Heart left ventricle (tissue), 13 donors: ENCODE measurements at regions not wholly inside any gene's neighbourhood (a gene's known extent, or its start where the extent isn't known, plus 50 kb on each side); places are given as distances from the start of the nearest gene placed in this dataset.

ENCODE experiments used
- POLR2A ChIP-seq, 2 donors: fragments of 450-650 bp; IDR thresholded peaks; one replicate each; pipeline ENCODE4 v1.6.1; 2017; ENCODE audit warnings: antibody characterized with exemption in 2 of 2, mild to moderate bottlenecking in 2 of 2, moderate library complexity in 2 of 2
- TF ChIP-seq, protein P1 (sequence below), 12 donors: fragments of 200-600 bp; sonication (generic) in 4 of 12; IDR thresholded peaks; one replicate each; pipeline versions ENCODE4 v1.5.0 to v1.8.0; 2018 to 2022; ENCODE audit warnings: antibody characterized with exemption in 12 of 12, mild to moderate bottlenecking in 5 of 12
- donor health status: ischemic (EF 13 %, LVEDD 7.1; RV severe dilation, severe dysfunction).
- donor health status: DM: no; HTN: yes; CAD: no.
- donor health status: DM: no; HTN: no; CAD: no.
- donor health status: ischemic (EF 25% LVEDD 6.9; RV normal size, moderate dysfunction).
- donor health status: ischemic (EF 25% LVEDD 5.7; RV mildly dilated, moderate dysfunction).
- donor health status: ischemic (EF 35%, LVEDD 5.7; RV mildly dilated, moderate dysfunction).
- donor health status: nonischemic (EF 11% LVEDD 7.7; RV severe dilation, severe dysfunction).
- donor health status: DM: yes; HTN: yes; CAD: no.
- donor health status: PGD.
- donor health status: ischemic (EF 29% LVEDD 5.4; RV normal size, mild dysfunction).
- donor health status: nonischemic (EF 23%, LVEDD 6.1; RV moderate dilation, normal function).

GRCh38 chr4:184306470-184306869 is 88.8 kb upstream of the ENPP6 start:
- TF ChIP-seq, protein P1, sequence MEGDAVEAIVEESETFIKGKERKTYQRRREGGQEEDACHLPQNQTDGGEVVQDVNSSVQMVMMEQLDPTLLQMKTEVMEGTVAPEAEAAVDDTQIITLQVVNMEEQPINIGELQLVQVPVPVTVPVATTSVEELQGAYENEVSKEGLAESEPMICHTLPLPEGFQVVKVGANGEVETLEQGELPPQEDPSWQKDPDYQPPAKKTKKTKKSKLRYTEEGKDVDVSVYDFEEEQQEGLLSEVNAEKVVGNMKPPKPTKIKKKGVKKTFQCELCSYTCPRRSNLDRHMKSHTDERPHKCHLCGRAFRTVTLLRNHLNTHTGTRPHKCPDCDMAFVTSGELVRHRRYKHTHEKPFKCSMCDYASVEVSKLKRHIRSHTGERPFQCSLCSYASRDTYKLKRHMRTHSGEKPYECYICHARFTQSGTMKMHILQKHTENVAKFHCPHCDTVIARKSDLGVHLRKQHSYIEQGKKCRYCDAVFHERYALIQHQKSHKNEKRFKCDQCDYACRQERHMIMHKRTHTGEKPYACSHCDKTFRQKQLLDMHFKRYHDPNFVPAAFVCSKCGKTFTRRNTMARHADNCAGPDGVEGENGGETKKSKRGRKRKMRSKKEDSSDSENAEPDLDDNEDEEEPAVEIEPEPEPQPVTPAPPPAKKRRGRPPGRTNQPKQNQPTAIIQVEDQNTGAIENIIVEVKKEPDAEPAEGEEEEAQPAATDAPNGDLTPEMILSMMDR (IDR thresholded peaks at IDR 0.05), result no peak
- TF ChIP-seq POLR2A (IDR thresholded peaks at IDR 0.05), result no peak
